ENCODE measurements at regions not wholly inside any gene's neighbourhood (a gene's known extent, or its start where the extent isn't known, plus 50 kb on each side); places are given as distances from the start of the nearest gene placed in this dataset.

- no peak for DNase-seq
- WGBS (ENCODE audit: insufficient coverage) = 100% methylated on average over 1 of the region's 2 CpGs
- H3K36me3 ChIP-seq (ENCODE audit: control insufficient read depth in 4 of 4, insufficient read depth in 4 of 4, low read length in 3 of 4) = no peaks in the 10 kb centered on the region
- H3K4me3 ChIP-seq (ENCODE audit: control insufficient read depth in 1 of 7, extremely low read depth in 1 of 7, insufficient read depth in 4 of 7, low read depth in 2 of 7, low read length in 6 of 7) = no peak overlapping the region
- CTCF ChIA-PET = no interaction called here
- H3K9me3 ChIP-seq (ENCODE audit: control extremely low read depth in 1 of 5, control insufficient read depth in 4 of 5, insufficient read depth in 2 of 5, low read depth in 1 of 5, low read length in 4 of 5) = peaks cover 0 to 4% (median 2%) of the 10 kb centered on the region in 5 experiments
- no peaks in the 10 kb centered on the region for H3K27me3 ChIP-seq (replicated peaks in 2 of 5; ENCODE audit: control insufficient read depth in 4 of 5, insufficient read depth in 5 of 5, low read length in 4 of 5)
- no peak overlapping the region for H3K27ac ChIP-seq (ENCODE audit: insufficient read depth in 1 of 2, low read depth in 1 of 2, low read length in 2 of 2, poor library complexity in 1 of 2, severe bottlenecking in 2 of 2)
- POLR2A ChIA-PET = no interaction called here
- H3K4me1 ChIP-seq (ENCODE audit: control extremely low read depth in 1 of 4, control insufficient read depth in 4 of 4, insufficient read depth in 4 of 4, low read length in 3 of 4) = no peaks in the 10 kb centered on the region
These were observed 676.6 kb downstream of the USP25 start for GRCh38 chr21:16406355-16406754.

- CTCF ChIA-PET = no interaction called here
- no peak for DNase-seq
- no peaks in the 10 kb centered on the region for H3K4me1 ChIP-seq (ENCODE audit: control extremely low read depth in 1 of 4, control insufficient read depth in 4 of 4, insufficient read depth in 4 of 4, low read length in 3 of 4)
- POLR2A ChIA-PET = no interaction called here
- H3K9me3 ChIP-seq (ENCODE audit: control extremely low read depth in 1 of 5, control insufficient read depth in 4 of 5, insufficient read depth in 2 of 5, low read depth in 1 of 5, low read length in 4 of 5) = peaks cover 0 to 3% (median 2%) of the 10 kb centered on the region in 5 experiments
- H3K36me3 ChIP-seq (ENCODE audit: control insufficient read depth in 4 of 4, insufficient read depth in 4 of 4, low read length in 3 of 4) = no peaks in the 10 kb centered on the region
- H3K4me3 ChIP-seq (ENCODE audit: control insufficient read depth in 1 of 7, extremely low read depth in 1 of 7, insufficient read depth in 4 of 7, low read depth in 2 of 7, low read length in 6 of 7) = no peak overlapping the region
- no peaks in the 10 kb centered on the region for H3K27me3 ChIP-seq (replicated peaks in 2 of 5; ENCODE audit: control insufficient read depth in 4 of 5, insufficient read depth in 5 of 5, low read length in 4 of 5)
- 100% methylated on average over 1 of the region's 1 CpG for WGBS (ENCODE audit: insufficient coverage)
- H3K27ac ChIP-seq (ENCODE audit: insufficient read depth in 1 of 2, low read depth in 1 of 2, low read length in 2 of 2, poor library complexity in 1 of 2, severe bottlenecking in 2 of 2) = no peak overlapping the region
These were observed 677.8 kb downstream of the USP25 start for GRCh38 chr21:16407403-16408240.

- Histone ChIP-seq H3K36me3 (ENCODE audit: control insufficient read depth in 4 of 4, insufficient read depth in 4 of 4, low read length in 3 of 4) (no peaks in the 10 kb centered on the region), H3K4me1 (ENCODE audit: control extremely low read depth in 1 of 4, control insufficient read depth in 4 of 4, insufficient read depth in 4 of 4, low read length in 3 of 4) (no peaks in the 10 kb centered on the region), H3K9me3 (ENCODE audit: control extremely low read depth in 1 of 5, control insufficient read depth in 4 of 5, insufficient read depth in 2 of 5, low read depth in 1 of 5, low read length in 4 of 5) (peaks cover 0 to 2% (median 0%) of the 10 kb centered on the region in 5 experiments), H3K27me3 (replicated peaks in 2 of 5; ENCODE audit: control insufficient read depth in 4 of 5, insufficient read depth in 5 of 5, low read length in 4 of 5) (no peaks in the 10 kb centered on the region), H3K27ac (ENCODE audit: insufficient read depth in 1 of 2, low read depth in 1 of 2, low read length in 2 of 2, poor library complexity in 1 of 2, severe bottlenecking in 2 of 2) (no peak overlapping the region), H3K4me3 (ENCODE audit: control insufficient read depth in 1 of 7, extremely low read depth in 1 of 7, insufficient read depth in 4 of 7, low read depth in 2 of 7, low read length in 6 of 7) (no peak overlapping the region)
- WGBS (ENCODE audit: insufficient coverage) = no CpG with 5 or more reads among the region's 2 CpGs
- ChIA-PET CTCF (no interaction called here), POLR2A (no interaction called here)
- no peak for DNase-seq
These were observed 678.5 kb downstream of the USP25 start for GRCh38 chr21:16408280-16408679.

GRCh38 chr21:16409352-16409751 lies 679.6 kb downstream of the USP25 start:
- H3K36me3 ChIP-seq (ENCODE audit: control insufficient read depth in 4 of 4, insufficient read depth in 4 of 4, low read length in 3 of 4) = no peaks in the 10 kb centered on the region
- no peaks in the 10 kb centered on the region for H3K4me1 ChIP-seq (ENCODE audit: control extremely low read depth in 1 of 4, control insufficient read depth in 4 of 4, insufficient read depth in 4 of 4, low read length in 3 of 4)
- POLR2A ChIA-PET = no interaction called here
- no peak overlapping the region for H3K4me3 ChIP-seq (ENCODE audit: control insufficient read depth in 1 of 7, extremely low read depth in 1 of 7, insufficient read depth in 4 of 7, low read depth in 2 of 7, low read length in 6 of 7)
- WGBS (ENCODE audit: insufficient coverage) = 100% methylated on average over 1 of the region's 2 CpGs
- CTCF ChIA-PET = no interaction called here
- no peak overlapping the region for H3K27ac ChIP-seq (ENCODE audit: insufficient read depth in 1 of 2, low read depth in 1 of 2, low read length in 2 of 2, poor library complexity in 1 of 2, severe bottlenecking in 2 of 2)
- H3K9me3 ChIP-seq (ENCODE audit: control extremely low read depth in 1 of 5, control insufficient read depth in 4 of 5, insufficient read depth in 2 of 5, low read depth in 1 of 5, low read length in 4 of 5) = no peaks in the 10 kb centered on the region
- DNase-seq = no peak
- H3K27me3 ChIP-seq (replicated peaks in 2 of 5; ENCODE audit: control insufficient read depth in 4 of 5, insufficient read depth in 5 of 5, low read length in 4 of 5) = no peaks in the 10 kb centered on the region

- H3K27ac ChIP-seq (ENCODE audit: insufficient read depth in 1 of 2, low read depth in 1 of 2, low read length in 2 of 2, poor library complexity in 1 of 2, severe bottlenecking in 2 of 2) = no peak overlapping the region
- DNase-seq = no peak
- CTCF ChIA-PET = no interaction called here
- no CpG with 5 or more reads among the region's 2 CpGs for WGBS (ENCODE audit: insufficient coverage)
- H3K4me3 ChIP-seq (ENCODE audit: control insufficient read depth in 1 of 7, extremely low read depth in 1 of 7, insufficient read depth in 4 of 7, low read depth in 2 of 7, low read length in 6 of 7) = no peak overlapping the region
- H3K27me3 ChIP-seq (replicated peaks in 2 of 5; ENCODE audit: control insufficient read depth in 4 of 5, insufficient read depth in 5 of 5, low read length in 4 of 5) = no peaks in the 10 kb centered on the region
- no peaks in the 10 kb centered on the region for H3K9me3 ChIP-seq (ENCODE audit: control extremely low read depth in 1 of 5, control insufficient read depth in 4 of 5, insufficient read depth in 2 of 5, low read depth in 1 of 5, low read length in 4 of 5)
- H3K4me1 ChIP-seq (ENCODE audit: control extremely low read depth in 1 of 4, control insufficient read depth in 4 of 4, insufficient read depth in 4 of 4, low read length in 3 of 4) = no peaks in the 10 kb centered on the region
- H3K36me3 ChIP-seq (ENCODE audit: control insufficient read depth in 4 of 4, insufficient read depth in 4 of 4, low read length in 3 of 4) = no peaks in the 10 kb centered on the region
- POLR2A ChIA-PET = no interaction called here
These were observed 688.4 kb downstream of the USP25 start for GRCh38 chr21:16418226-16418625.

- DNase-seq = no peak
- no peaks in the 10 kb centered on the region for H3K9me3 ChIP-seq (ENCODE audit: control extremely low read depth in 1 of 5, control insufficient read depth in 4 of 5, insufficient read depth in 2 of 5, low read depth in 1 of 5, low read length in 4 of 5)
- H3K27ac ChIP-seq (ENCODE audit: insufficient read depth in 1 of 2, low read depth in 1 of 2, low read length in 2 of 2, poor library complexity in 1 of 2, severe bottlenecking in 2 of 2) = no peak overlapping the region
- ChIA-PET CTCF (no interaction called here), POLR2A (no interaction called here)
- H3K4me1 ChIP-seq (ENCODE audit: control extremely low read depth in 1 of 4, control insufficient read depth in 4 of 4, insufficient read depth in 4 of 4, low read length in 3 of 4) = no peaks in the 10 kb centered on the region
- H3K4me3 ChIP-seq (ENCODE audit: control insufficient read depth in 1 of 7, extremely low read depth in 1 of 7, insufficient read depth in 4 of 7, low read depth in 2 of 7, low read length in 6 of 7) = no peak overlapping the region
- H3K36me3 ChIP-seq (ENCODE audit: control insufficient read depth in 4 of 4, insufficient read depth in 4 of 4, low read length in 3 of 4) = no peaks in the 10 kb centered on the region
- WGBS (ENCODE audit: insufficient coverage) = 100% methylated on average over 2 of the region's 5 CpGs
- H3K27me3 ChIP-seq (replicated peaks in 2 of 5; ENCODE audit: control insufficient read depth in 4 of 5, insufficient read depth in 5 of 5, low read length in 4 of 5) = no peaks in the 10 kb centered on the region
These were observed 688.9 kb downstream of the USP25 start for GRCh38 chr21:16418642-16419041.

- ChIA-PET POLR2A (no interaction called here), CTCF (no interaction called here)
- WGBS (ENCODE audit: insufficient coverage) = 86% methylated on average over 10 of the region's 14 CpGs
- H3K27me3 ChIP-seq (replicated peaks in 2 of 5; ENCODE audit: control insufficient read depth in 4 of 5, insufficient read depth in 5 of 5, low read length in 4 of 5) = no peaks in the 10 kb centered on the region
- no peaks in the 10 kb centered on the region for H3K4me1 ChIP-seq (ENCODE audit: control extremely low read depth in 1 of 4, control insufficient read depth in 4 of 4, insufficient read depth in 4 of 4, low read length in 3 of 4)
- H3K27ac ChIP-seq (ENCODE audit: insufficient read depth in 1 of 2, low read depth in 1 of 2, low read length in 2 of 2, poor library complexity in 1 of 2, severe bottlenecking in 2 of 2) = no peak overlapping the region
- H3K36me3 ChIP-seq (ENCODE audit: control insufficient read depth in 4 of 4, insufficient read depth in 4 of 4, low read length in 3 of 4) = no peaks in the 10 kb centered on the region
- no peaks in the 10 kb centered on the region for H3K9me3 ChIP-seq (ENCODE audit: control extremely low read depth in 1 of 5, control insufficient read depth in 4 of 5, insufficient read depth in 2 of 5, low read depth in 1 of 5, low read length in 4 of 5)
- H3K4me3 ChIP-seq (ENCODE audit: control insufficient read depth in 1 of 7, extremely low read depth in 1 of 7, insufficient read depth in 4 of 7, low read depth in 2 of 7, low read length in 6 of 7) = peak overlapping the region in 2 of 7 experiments; percentile 30 to 42
- DNase-seq = peak in 2 of 3 donors; percentile 43 to 46
These were observed 689.6 kb downstream of the USP25 start for GRCh38 chr21:16419188-16419921.
